DMS53 (cell line): ENCODE measurements at regions not wholly inside any gene's neighbourhood (a gene's known extent, or its start where the extent isn't known, plus 50 kb on each side); places are given as distances from the start of the nearest gene placed in this dataset.

Source experiments
- DNase-seq: peaks from one replicate; lab custom pipeline; 2025; lab: John Stamatoyannopoulos, UW

DNA sequence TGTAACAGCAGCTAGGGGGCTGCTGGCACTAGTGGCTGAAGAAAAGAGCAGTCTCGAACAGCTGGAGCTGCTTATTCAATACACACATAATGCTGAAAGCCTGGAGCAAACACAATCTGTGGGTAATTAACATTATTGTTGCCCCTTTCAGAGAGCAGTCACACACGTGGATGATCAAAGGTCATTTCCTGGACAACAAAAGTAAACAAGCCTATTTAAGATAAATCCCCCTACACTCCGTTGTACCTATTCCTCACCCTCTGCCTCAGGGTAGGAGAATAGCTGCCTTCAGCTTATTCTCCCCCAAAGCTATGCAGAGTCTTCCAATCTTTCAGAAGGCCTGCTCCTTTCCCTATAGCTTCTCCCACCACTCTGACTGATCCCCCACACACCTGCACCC, 803.9 kb downstream of the C4orf33 start:
- DNase-seq: peak; percentile 73

DNA sequence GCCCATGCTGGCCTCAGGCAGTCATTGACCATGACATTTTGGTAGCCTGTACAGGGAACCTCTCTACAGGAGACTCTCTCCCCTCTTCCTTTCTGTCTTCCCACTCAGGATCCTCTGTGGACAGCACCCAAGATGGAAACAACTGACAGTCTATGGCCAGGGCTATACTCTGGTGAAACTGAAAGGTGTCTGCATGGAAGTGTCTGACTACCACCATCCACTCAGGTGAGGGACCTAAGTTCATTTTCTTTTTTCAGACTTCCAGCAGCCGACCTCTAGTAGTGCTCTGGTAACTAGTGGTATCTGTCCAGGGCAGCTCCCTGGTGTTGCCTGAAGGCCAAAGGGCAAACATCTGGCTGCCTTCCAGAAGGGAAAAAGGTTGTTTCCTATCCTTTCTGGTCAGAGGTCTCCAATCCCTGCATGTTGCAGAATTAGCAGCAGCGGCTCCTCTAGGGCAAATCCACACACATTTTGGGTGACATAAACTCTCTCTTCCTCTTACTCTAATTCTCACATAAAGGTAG, 804.5 kb downstream of the C4orf33 start:
- peak; percentile 22 for DNase-seq

DNA sequence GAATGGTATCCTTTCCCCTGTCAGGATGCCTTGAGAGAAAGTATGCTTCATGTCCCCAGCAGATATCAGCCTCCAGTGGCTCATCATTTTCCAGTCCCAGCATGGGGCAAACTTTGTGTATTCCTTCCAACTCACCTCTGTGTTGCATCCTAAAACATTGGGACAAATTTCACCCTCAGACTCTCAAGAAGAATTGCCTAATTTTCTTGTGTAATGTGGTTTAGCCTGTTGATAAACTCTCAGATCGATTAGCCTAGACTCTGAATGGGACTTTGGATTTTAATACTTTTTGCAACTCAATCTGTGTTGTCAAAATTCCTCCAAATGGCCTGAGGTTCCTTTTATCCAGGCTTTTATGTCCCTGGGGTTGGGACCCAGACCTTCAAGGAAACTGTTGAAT, 805.3 kb downstream of the C4orf33 start:
- DNase-seq: no peak

DNA sequence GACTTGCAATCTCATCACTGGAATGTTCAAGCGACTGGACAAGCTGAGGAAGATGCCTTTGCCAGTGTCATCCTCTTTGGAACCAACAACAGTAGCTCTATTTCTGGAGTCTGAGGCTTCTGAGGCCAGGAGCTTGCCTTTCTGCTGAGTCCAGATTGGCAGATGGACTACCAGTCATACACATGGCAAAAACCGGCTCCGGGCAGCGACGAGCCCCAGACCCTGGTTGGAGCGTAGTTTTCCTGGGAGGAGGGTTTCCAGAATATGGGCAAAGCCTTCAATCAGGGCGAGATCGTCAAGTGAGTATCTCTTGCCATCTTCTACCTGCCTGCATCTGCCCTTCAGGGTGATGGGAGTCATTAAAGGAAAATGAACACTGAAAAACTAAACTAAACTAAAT, 807.9 kb downstream of the C4orf33 start:
- no peak for DNase-seq

DNA sequence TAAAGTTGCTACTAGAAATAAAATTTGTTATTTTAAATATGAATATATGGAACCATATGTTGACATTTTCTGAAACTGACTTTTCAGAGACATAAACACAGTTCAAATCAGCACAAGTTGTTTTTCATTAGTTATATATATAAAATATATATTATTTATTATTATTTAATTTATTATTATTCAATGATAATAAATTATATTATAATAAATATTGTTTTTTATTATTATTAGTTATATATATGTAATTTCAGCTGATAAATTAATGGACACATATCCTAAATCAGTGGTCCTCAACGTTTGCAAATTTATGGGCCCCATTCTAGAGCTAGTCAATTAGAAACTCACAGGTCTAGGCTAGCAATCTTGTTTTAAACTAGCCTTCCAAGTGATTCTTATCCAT, 809.3 kb downstream of the C4orf33 start:
- no peak for DNase-seq

DNA sequence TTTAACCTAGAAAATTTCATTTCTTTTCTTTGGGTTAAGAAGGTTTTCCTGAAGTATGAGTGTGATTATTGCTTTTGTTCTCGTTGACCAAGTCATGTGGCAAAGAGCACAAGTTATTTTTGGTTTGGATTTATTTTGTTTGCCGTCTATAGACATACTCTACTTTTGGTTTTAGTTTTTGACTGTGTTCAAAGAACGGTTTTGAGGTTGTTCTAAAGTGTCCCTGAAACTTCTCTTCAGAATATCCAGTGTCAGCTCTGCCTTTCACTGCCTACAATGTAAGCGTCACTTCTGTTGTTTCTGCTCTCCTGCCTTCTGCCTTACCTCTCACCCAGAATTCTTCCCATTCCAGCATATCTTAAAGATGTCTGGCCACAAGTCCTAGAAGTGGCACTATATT, 812.2 kb downstream of the C4orf33 start:
- DNase-seq: no peak

DNA sequence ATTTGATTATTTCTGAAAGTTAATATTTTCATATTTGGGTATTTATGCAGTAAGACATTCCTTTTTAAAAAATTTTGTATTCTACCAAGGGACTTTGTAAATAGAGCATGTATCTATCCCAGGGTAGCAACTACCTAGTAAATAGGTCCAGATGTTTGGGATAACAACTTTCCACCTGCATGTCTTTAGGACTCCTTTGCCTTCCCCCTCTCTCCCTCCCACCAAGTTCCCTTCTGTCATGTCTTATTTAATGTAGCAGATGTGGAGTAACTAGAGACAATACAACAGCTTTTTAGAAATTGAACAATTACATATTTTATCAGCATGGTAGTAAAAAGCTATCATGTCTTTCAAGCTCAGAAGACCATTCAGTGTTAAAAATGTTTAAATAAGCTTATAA, 821.0 kb downstream of the C4orf33 start:
- DNase-seq: no peak

DNA sequence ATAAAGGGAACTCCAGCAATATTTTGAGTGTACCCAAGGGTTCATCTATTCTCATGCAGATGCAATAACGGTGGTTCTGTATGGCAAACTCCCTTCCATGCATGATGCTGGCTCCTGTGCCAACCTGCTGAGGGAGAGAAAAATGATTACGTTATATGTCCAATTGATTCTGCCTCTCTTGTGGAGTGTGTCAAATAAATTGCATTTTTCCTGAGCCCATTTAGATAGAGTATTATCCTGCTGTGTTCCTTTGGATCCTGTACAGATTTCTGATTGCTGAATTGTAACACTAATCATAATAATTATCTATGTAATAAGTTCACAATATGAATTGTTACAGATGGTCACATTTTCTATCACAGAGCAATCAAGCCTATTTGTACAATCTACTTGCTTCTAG, 821.7 kb downstream of the C4orf33 start:
- no peak for DNase-seq

DNA sequence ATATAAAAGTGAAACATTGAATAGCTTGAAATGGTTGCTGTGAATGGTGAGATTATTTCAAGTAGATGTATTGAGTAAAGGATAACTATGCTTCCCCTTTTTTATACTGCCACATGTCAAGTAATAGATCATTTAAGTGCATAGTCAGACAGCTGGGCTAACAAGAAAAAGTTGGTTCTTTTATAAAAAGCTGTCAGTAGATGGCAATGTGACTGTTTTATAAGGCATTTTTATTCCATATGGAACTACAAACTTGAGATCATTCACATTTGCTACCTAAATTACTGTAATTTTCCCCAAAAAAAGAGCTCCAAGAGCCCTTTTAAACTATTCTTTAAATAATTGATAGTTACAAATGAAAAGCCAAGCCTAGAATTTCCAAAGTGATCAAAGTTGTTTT, 831.0 kb downstream of the C4orf33 start:
- peak; percentile 47 for DNase-seq

DNA sequence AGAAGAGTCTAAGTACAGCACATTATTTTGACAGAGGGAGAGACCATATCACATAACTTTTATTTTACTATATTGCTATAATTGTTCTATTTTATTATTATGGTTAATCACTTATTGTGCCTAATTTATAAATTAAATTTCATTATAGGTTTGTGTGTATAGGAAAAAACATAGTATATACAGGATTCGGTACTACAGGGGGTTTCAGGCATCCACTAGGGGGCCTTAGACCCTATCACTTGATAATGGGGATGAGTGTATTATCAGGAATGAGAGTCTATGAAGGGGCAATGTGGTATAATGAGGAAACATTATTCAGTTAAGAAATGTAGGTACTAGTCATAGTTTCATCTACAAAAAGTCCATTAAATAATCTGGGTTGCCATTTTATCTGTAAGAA, 833.1 kb downstream of the C4orf33 start:
- DNase-seq: peak; percentile 23

DNA sequence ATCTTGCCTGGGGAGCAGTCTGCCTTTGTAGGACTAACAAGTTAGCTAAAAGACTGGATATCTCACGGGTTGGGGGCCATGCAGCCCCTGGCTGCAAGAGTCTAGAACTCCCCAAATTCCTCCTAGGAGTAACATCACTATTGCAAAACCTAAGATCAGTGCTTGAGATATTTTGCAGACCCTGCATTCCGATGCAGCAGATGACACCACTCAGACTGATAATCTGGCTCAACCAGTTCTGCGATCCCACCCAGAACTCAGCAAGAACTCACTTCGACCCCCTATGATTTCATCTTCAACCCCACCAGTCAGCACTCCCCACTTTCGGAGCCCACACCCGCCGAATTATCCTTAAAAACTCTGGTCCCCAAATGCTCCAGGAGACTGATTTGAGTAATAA, 834.0 kb downstream of the C4orf33 start:
- DNase-seq: no peak

DNA sequence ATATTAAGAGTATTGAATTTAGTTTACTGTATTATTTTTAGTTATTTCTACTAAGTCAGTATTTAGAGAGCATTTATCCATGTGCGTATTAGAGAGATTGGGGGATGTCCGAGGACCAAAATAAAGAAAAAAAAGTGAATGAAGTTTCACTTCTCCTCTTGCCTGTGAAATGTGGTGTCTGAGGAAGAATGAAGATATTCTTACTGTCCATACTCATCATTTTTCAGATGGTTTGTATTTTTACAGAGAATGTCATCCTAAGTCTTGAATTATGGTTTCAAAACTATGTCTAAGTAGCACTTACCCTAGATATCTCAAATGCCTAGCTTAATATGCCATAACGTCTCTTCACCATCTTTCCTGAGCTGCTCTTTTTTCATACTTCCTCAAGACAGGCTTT, 854.3 kb downstream of the C4orf33 start:
- no peak for DNase-seq

DNA sequence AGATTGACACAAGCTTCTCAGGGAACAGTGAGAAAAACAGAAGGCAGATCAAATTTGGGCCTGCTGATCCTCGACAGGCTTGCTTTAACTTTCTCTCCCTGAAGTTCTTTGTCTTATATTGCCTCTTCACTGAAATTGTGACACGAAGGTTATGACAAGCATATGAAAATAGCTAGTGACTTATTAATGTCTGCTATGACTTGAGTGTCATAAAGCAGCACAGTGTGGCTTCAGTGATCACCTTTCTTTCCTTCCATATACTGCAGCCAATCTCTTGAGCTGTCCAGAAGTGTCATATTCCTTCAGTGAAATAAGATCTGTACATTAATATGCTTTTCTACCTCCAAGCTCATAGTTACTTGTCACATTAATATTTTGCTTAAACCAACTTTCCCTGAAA, 870.2 kb downstream of the C4orf33 start:
- DNase-seq: no peak

DNA sequence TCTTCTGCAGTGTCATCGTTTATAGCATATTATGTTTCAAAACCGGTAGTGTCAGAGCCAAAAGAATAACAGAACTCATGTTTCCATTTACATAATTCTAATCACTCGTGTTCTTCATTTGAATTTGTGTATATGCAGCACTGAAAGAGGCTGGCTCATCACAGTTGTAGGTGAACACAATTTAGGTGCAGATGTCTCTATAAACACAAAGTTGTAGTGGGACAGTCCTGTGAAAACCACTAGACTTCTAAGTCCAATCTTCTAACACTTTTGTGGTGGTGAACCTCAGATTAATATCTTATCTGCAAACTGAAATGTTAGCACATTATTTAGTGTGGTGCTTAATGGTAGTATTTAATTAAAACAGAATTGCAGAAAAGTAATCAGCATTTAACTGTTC, 872.4 kb downstream of the C4orf33 start:
- DNase-seq: no peak

DNA sequence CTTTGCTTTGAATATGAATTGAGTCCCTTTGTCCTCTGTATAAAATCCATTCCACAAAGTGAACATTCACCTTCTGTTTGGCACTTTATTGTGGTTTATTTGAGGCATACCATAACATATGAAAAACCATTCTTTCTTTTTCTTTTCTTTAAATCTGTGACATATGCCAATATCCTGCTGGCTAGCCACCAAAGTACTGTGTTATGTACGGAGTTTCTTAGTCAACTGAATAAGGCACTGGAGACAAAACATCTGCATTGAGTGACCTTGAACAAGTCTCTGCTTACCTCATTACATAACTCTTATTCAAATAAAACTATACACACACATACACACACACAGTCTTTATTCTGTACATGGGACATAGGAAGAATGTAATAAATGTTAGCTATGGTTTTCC, 872.8 kb downstream of the C4orf33 start:
- no peak for DNase-seq

DNA sequence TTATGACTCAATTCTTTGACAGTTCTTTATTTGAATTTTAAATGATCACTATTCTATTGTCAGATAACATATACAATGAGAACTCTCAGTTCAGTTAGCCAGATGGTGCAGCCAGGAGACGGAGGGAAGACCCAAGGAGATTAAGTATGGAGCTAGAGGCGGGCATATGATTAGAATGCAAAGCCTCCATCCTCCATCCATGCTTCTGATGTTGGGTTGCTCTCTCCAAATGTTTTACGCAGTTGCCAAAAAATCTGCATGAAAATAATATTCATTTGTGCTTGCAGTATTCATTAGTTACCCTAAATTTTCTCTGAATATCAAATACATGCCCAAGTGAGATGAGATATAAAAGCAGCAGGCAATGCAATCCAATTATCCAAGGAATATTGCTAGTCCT, 874.8 kb downstream of the C4orf33 start:
- no peak for DNase-seq

DNA sequence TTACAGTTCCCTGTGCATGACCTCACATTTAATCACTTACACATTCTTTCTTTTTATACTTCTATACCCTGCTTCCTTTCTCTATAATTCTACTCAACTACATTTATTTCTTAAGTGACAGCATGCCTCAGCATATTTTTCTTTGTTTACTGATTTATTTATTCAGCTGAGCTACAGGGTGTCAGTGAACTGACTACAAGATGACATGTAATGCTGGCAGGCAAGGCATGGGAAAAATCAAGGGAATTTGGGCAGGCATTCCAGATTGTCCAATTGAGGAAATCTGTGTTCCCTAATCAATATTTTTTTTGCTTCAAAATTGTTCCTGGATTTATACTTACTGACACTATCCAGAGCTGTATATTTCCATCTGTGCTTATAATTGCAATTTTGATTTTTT, 875.5 kb downstream of the C4orf33 start:
- DNase-seq: no peak

DNA sequence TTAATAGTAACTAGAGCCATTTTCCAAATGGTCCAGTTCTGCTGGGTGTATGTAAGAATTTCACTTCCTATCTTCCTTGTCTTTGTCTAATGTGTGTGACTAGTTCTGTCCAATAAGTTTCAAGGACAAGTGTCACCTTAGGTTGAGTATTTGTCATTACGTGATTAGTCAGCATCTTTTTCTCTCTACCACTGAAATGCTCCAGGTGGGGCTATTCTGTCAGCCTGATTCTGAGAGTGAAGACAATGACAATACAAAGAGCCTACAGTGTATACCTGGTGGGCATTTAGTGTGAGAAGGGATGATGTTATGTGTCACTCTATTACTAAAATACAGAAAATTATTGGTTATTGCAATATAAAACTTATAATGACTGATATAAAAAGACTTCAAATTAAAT, 876.3 kb downstream of the C4orf33 start:
- DNase-seq: peak; percentile 21

DNA sequence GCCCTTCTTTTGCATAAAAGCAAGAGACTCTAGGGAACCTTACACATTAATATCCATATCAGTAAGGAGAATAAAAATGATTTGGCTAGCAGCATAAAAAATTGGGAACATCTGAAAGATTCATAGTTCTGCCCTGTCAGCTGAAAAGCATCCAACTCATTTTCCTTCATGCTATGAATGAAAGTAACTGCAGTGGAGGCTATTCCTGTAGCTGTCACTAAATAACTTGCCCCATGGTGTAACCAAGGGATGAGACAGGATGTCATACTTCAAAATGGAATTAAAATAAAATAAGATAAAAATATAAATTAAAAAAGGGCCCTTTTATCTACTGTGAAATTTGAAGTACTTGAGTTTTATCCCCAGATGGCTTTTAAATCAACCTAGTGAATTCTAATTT, 878.8 kb downstream of the C4orf33 start:
- DNase-seq: no peak

DNA sequence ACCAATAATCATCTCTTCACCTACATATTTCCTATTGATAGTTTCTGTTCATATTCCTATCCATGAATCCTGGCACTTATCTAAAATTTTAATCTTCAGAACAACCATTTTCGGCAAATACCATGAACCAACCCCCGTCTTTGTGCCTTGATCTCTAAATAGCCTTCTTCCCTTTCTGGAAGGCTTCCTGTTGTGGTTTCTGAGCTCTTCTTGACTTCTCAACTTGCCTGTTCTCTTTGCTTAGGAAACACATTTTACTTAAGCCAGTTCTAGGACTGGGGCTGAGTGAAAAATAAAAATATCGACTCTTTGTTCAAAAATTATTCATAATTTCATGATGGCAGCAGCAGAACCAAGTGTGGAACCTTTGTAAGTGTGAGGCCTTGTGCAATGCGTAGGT, 882.4 kb downstream of the C4orf33 start:
- DNase-seq: no peak

DNA sequence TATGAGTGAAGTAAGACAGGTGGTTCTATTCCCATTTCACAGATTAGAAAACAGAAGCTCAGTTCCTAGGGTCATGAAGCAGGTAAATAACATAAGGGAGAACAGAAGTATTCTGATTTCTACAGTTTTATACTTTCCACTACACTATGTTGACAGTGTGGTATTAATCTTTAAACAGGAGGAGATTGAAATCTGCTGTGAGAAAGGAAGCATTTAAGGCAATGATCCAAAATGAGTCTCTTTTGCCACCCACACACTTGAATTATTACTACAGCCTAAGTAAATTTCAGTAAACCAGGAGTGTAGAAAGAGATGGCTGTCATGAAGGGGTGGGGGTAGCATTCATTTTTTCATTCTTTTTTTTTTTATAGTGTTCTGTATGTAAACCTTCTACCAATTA, 893.0 kb downstream of the C4orf33 start:
- no peak for DNase-seq

DNA sequence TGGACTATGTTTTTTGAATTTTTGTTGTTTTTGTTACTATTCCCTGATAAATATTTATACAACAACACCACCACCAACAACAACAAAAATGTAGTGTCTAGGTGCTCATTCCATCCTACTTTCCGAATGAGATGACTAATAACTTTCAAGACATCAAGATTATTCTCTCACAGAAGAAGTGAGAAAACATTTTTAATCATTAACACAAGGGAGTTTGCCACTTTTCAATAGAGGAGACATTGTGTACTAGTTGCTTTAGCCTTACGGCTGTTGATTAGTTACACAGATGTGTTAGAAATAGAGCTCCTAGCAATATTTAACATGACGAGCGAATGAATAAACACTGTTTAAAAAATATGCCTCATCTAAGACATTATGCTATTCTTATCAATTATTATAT, 898.8 kb downstream of the C4orf33 start:
- DNase-seq: no peak

DNA sequence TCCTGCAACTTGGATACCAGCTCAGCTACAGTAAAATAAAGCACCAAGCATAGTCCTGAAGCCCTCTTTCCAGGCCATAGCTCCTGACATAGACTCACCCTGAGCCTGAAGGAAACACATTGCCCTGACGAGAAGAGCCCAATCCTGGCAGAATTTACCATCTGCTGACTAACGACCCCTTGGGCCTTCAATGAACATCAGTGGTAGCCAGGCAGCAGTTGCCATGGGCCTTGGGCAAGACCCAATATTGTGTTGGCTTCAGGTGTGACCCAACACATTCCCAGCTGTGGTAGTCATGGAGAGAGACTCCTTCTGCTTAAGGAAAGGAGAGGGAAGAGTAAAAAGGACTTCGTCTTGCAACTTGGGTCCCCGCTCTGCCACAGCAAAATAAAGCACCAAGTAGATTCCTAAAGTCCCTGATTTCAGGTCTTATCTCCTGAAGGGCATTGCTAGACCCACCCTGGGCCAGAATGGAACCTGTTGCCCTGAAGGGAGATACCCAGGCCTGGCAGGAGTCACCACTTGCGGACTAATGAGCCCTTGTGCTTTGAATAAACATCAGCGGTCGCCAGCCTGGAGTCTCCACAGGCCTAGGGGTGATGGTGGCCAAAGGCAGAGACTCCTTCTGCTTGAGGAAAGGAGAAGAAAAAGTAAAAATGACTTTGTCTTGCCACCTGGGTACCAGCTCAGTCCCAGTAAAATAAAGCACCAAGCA, 902.6 kb downstream of the C4orf33 start:
- DNase-seq: no peak

DNA sequence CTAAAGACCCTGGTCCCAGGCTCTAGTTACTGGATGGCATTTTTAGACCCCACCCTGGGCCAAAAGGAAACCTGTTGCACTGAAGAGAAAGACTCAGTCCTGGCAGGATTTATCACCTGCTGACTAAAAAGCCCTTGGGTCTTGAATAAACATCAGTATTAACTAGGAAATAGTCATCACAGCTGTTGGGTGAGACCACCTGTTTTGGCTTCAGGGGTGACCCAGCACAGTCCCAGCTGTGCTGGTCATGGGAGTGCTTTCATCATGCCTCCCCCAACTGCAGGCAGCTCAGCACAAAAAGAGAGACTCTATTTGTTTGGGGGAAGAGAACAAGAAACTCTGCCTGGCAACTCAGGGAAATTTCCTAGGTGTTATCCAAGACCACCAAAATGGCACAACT, 903.2 kb downstream of the C4orf33 start:
- no peak for DNase-seq
